GM13976 (cell line): ENCODE measurements at regions not wholly inside any gene's neighbourhood (a gene's known extent, or its start where the extent isn't known, plus 50 kb on each side); places are given as distances from the start of the nearest gene placed in this dataset.

ENCODE experiments used
- DNase-seq: peaks from one replicate; pipeline ENCODE4 v3.0.0; 2012; ENCODE audit warnings: low spot score
- in situ Hi-C: fragments of 300-500 bp; cut with MboI; formaldehyde crosslinking; loops from one replicate; pipeline ENCODE4 v1.12.0; 2022; ENCODE audit warnings: low sequenced_read_pairs, mixed read lengths, inconsistent platforms; ENCODE audit not compliant: unreplicated experiment
- TF ChIP-seq, protein P1 (sequence below): IDR thresholded peaks from 2 replicates; pipeline ENCODE4 v1.5.1; 2012; ENCODE audit warnings: borderline replicate concordance, mild to moderate bottlenecking; ENCODE audit not compliant: insufficient read depth; ENCODE audit errors: extremely low read depth, missing control alignments, control extremely low read depth

DNA sequence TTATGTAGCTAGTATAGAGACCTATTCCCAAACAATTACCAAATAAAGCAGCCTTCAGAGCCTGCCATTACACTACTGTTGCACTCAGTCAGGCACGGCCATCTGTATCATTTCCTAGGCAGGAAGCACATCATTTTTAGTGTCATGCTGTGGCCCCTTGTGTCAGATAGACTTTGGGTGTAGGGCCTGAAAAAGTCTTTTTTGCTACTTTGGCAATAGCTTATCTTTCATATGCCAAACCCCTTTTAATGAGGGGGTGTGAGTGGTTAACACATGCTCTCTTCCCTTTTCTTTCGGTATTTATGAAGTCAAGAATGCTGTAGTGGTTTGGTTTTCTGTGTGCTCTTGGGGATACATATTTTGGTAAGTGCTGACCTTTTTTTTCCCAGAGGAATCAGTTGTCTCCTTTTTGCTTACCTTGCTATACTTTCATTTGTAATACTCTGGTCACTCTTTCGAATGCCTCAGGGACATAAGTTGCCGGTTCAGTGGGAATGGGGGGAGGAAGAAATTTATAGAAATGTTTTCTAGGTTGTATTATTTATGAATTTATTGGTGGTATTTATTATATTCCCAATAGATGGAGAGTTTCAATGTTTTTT lies 209.8 kb downstream of the CSNK1G3 start:
- TF ChIP-seq, protein P1, sequence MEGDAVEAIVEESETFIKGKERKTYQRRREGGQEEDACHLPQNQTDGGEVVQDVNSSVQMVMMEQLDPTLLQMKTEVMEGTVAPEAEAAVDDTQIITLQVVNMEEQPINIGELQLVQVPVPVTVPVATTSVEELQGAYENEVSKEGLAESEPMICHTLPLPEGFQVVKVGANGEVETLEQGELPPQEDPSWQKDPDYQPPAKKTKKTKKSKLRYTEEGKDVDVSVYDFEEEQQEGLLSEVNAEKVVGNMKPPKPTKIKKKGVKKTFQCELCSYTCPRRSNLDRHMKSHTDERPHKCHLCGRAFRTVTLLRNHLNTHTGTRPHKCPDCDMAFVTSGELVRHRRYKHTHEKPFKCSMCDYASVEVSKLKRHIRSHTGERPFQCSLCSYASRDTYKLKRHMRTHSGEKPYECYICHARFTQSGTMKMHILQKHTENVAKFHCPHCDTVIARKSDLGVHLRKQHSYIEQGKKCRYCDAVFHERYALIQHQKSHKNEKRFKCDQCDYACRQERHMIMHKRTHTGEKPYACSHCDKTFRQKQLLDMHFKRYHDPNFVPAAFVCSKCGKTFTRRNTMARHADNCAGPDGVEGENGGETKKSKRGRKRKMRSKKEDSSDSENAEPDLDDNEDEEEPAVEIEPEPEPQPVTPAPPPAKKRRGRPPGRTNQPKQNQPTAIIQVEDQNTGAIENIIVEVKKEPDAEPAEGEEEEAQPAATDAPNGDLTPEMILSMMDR, result no peak
- in situ Hi-C loops, result no loop called here
- no peak for DNase-seq

DNA sequence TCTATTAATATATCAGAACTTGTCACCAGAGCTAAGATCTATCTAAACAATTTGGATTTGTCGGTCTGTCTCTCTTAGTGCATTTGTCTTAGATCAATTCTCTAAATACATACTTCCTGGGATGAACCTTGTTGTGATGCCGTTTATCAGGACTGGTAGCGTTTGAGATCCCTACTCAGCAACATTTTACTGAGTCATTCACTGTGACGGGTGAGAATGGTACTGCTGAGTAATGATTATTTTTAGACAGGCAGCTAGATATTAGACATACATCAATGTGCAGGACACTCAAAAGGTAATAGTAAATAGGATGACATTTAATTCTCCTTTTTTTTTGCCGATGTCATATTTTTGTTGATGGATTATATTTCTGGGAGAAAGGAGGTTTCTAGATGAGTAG lies 209.0 kb downstream of the CSNK1G3 start:
- TF ChIP-seq, protein P1, result no peak
- DNase-seq, result no peak
- in situ Hi-C loops, result no loop called here

DNA sequence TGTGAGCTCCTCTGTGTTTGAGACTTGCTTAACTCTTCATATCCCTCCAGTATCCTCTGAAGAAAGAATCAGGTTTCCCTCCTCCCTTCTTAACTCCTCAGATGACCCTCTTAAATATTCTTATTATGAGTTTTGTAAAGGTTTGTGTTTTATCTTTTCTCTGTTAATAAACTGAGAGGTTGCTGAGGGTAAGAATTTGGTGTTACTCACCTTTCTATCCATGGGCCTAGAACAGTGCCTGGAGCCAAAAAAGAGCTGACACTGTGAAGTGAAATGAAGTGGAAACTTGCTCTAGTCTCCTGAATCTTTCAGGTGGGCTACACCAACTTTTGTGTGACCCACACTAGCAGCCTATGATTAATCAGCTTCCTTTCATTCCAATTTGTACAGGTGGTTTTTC lies 208.4 kb downstream of the CSNK1G3 start:
- in situ Hi-C loops, result no loop called here
- TF ChIP-seq, protein P1, result no peak
- no peak for DNase-seq

DNA sequence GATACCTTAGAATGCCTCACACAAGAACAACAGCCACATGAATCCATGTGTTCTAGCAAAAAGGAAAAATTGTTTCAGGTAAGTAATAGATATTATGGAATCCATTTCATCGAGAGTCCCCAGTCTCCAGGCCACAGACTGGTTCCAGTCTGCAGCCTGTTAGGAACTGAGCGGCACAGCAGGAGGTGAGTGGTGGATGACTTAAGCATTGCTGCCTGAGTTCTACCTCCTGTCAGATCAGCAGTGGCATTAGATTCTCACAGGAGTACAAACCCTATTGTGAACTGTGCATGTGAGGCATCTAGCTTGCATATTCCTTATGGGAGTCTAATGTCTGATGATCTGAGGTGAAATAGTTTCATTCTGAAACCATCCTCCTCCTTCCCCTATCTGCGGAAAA lies 207.0 kb downstream of the CSNK1G3 start:
- TF ChIP-seq, protein P1, result no peak
- in situ Hi-C loops, result no loop called here
- no peak for DNase-seq

DNA sequence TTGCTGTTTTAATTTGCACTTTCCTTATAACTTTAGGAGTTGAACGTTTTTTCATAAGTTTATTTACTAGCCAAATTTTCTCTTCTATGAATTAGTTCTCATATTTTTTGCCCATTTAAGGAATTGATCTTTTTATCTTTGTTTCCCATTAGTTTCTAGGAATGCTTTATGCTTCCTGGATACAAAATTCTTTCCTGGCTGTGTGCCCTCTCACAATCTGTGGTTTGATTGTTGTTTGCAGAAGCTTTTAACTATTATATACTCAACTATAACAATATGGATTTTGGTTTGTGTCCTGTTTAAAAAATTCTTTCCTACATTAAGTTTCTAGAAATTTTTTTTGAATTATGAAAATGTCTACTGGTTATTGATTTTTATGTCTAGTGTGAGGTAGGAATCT lies 206.3 kb downstream of the CSNK1G3 start:
- DNase-seq, result no peak
- TF ChIP-seq, protein P1, result no peak
- in situ Hi-C loops, result no loop called here

DNA sequence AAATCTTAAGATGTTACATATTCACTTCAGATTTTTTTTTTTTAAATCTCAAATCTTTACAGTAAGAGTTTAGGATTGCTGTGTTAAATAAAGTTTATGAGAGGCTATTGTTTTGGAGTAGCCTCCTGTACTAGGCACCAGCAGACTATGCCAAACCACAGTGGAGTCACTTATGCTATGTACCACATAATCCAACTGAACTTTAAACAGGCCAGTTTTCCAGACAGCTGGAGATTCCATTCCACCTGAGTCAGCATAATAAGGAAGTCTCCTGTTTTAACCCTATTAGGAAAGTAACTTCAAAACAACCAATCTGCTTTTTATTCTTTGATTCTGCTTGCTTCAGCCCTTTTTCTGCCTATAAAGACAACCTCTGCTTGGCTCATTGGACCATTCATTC lies 205.2 kb downstream of the CSNK1G3 start:
- TF ChIP-seq, protein P1, result no peak
- in situ Hi-C loops, result no loop called here
- DNase-seq, result no peak
